ENCODE measurements at regions not wholly inside any gene's neighbourhood (a gene's known extent, or its start where the extent isn't known, plus 50 kb on each side); places are given as distances from the start of the nearest gene placed in this dataset.

- TF ChIP-seq CTCF (IDR thresholded peaks at IDR 0.05; ENCODE audit: extremely low read depth in 1 of 2, insufficient read depth in 1 of 2, low read depth in 1 of 2, low read length in 2 of 2), result no peak
- no peak for TF ChIP-seq POLR2AphosphoS5 (IDR thresholded peaks at IDR 0.05; ENCODE audit: insufficient read depth, low read depth, low read length)
- TF ChIP-seq POLR2A (IDR thresholded peaks at IDR 0.05; ENCODE audit: low read depth, low read length), result no peak
- TF ChIP-seq EZH2 (IDR thresholded peaks at IDR 0.05; ENCODE audit: borderline replicate concordance, low read depth, low read length, severe bottlenecking), result no peak
- no peak for TF ChIP-seq JUN (IDR thresholded peaks at IDR 0.05; ENCODE audit: borderline replicate concordance, insufficient read depth, insufficient read length, low read depth)
- no peak for TF ChIP-seq MYC (IDR thresholded peaks at IDR 0.05; ENCODE audit: low read depth, low read length)
- no peak for TF ChIP-seq MAX (IDR thresholded peaks at IDR 0.05; ENCODE audit: insufficient read depth, insufficient read length)
- TF ChIP-seq FOS (IDR thresholded peaks at IDR 0.05; ENCODE audit: borderline replicate concordance, insufficient read depth, low read length), result no peak
- no peak for TF ChIP-seq GATA2 (IDR thresholded peaks at IDR 0.05; ENCODE audit: insufficient read depth, insufficient read length, low read depth, low read length)
Observed at GRCh38 chr5:155080721-155081120, 67.2 kb downstream of the KIF4B start.

All from endothelial cell of umbilical vein (primary cell).